ENCODE measurements at regions not wholly inside any gene's neighbourhood (a gene's known extent, or its start where the extent isn't known, plus 50 kb on each side); places are given as distances from the start of the nearest gene placed in this dataset.
"Not testable (repeated sequence)": the region's sequence is repeated elsewhere in the genome, so short reads cannot be mapped to it uniquely, and the experiment has no call there.

DNA sequence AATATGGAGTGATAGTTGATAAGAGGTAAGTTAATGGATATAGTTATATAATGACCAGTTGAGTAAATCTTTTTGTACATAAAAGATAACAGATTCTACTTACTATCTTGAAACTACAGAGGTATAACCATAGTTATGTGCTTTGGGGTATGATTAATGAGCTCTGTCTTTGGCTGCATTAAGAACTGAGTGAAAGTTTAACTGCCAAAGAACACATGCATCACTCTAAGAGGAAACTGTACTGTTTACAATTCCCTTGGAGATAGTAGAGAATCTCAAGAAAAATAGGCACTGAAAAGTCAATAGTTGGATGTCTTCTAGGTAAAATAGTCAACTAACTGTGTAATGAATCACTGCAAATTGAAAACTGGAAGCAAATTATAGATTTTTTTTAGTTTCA is 1129.5 kb downstream of the EPHA7 start:
- DNase-seq (ENCODE audit: low read depth in 2 of 2) = no peak

DNA sequence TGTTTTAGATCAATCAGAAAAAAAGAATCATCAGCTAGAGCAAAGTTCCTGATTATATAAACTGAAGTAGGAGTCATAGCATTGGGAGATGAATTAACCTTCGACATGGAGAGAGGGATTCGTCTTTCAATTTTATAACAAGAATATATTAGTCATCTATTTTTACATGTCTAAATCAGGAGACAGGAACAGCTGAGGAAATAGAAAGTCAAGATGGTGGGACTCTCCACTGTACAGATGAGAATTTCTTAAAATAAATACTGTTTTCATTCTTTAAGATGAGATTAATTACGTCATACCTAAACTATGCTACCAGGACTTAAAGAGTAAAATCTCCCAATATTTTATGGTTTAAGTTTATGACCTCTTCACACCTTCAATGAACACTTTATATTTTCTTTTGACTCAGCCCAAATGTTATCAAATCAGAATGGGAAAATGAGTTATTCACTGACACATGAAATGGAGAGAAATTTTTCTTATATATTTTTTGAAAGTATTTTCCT is 1137.7 kb downstream of the EPHA7 start:
- DNase-seq (ENCODE audit: low read depth in 2 of 2) = no peak

DNA sequence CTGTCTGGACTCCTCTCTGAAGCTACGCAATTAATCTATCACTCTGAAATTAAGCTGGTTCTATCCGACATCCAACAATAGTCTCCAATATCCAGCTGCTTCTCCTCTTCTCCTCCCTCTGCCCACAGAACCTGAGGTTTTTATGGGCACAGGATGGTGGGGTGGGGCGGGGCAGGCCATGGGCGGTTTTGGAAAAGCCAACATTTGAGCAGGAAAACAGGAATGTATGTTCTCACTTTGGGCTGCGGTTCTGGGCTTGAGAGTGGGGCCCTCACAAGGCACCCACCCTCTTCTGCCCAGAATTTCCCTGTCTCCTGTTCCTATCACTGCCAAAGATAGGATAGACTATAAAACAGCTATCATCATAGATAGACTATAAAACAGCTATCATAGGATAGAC is 1144.2 kb downstream of the EPHA7 start:
- no peak for DNase-seq (ENCODE audit: low read depth in 2 of 2)

DNA sequence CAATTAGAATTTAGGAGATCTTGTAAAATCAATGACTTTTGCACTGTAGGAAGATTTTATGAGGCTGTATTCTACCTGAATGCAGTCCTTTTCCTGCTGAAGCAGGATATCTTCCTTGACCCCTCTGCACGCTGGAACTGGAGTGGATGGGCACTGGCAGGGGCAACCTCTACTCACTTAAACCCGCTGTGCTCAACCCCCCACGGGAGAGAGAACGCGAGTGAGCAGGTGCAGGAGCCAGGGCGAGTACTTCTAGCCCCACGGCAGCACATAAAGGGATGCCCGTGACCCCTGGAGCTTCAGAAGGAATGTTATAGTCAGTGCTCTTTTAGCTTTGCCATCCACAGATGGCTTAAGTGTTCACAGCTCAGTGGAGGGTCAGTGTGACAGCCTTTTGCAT is 1144.8 kb downstream of the EPHA7 start:
- no peak for DNase-seq (ENCODE audit: low read depth in 2 of 2)

DNA sequence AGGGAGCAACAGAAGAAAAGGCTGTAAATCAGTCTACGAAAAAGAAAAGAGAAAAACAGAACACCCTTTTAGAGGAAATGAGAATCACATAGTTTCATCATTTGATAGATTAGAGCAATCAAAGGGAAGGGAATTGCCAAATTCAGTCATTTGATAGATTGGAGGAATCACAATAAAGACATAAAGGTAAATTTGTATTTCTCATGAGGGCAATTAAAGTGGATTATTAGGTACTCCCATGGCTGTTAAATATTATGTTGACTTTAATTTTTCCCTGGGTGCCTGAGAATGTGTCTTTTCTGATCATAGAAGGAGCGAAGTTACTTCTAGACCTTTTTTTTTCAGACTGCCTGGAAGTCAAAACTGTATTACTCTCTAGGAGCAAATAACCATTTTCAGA is 1145.7 kb downstream of the EPHA7 start:
- no peak for DNase-seq (ENCODE audit: low read depth in 2 of 2)

DNA sequence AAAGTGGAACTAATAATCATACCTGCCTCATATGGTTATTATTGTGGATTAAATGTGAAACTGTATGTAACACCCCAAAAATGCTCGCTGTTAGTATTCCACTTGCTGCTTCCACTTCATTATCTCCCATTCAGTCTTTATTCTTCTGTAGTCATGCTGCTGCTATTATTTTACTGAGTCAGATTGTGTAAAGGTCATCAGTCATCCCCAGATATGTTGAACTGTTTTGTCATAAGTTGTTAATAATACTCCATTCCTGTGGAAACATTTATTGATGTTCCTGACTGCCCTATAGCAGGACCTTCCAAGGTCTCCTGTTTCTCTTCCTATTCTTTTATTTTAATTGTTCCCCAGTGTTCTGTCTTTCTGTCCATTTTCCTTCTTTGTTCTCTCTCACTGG is 1148.3 kb downstream of the EPHA7 start:
- DNase-seq (ENCODE audit: low read depth in 2 of 2) = no peak

DNA sequence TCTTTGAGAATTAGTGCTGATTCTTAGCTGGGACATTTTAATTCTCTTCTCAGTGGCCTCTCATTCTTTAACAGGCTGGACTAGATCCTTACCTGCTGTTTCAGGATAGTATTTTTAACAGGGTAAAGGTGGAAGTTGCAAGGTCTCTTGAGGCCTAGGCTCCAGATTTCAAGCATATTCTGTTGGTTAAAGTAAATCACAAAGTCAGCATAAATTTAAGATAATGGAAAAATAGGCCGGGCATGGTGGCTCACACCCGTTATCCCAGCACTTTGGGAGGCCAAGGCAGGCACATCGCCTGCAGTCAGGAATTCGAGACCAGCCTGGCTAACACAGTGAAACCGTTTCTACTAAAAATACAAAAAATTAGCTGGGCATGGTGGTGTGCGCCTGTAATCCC is 1149.0 kb downstream of the EPHA7 start:
- DNase-seq (ENCODE audit: low read depth in 2 of 2) = no peak

DNA sequence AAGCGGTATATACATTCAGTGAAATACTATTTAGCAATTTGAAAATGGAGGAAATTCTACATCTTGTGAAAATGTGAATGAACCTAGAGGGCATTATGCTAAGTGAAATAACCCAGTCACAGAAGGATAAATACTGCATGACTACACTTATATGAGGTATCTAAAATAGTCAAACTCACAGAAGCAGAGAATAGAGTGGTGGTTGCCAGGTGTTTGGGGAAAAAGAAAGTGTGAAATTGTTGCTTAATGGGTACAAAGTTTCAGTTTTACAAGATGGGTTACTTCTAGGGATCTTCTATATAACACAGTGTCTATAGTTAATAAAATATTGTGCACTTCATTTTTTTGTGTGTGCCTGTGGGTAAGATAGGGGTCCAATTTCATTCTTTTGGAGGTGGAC is 1152.0 kb downstream of the EPHA7 start:
- no peak for DNase-seq (ENCODE audit: low read depth in 2 of 2)

DNA sequence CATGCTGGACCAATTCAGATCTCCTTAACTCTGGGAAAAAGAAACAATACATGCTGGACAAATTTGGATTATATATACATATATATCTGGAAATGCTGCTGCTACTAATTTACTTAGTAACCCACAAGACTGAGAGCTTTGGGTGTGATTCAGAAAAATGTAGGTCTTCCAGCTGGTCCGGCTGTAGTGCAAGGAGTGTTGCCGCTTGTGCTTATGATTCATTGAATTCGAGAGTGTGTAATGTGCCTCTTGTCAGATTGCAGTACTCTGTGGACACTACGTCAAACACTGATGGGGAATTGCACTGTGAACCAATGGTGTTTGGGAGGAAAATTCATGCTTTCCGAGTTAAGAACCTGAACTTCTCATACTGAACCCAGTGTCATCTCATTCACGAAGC is 1155.5 kb downstream of the EPHA7 start:
- DNase-seq (ENCODE audit: low read depth in 2 of 2) = no peak

DNA sequence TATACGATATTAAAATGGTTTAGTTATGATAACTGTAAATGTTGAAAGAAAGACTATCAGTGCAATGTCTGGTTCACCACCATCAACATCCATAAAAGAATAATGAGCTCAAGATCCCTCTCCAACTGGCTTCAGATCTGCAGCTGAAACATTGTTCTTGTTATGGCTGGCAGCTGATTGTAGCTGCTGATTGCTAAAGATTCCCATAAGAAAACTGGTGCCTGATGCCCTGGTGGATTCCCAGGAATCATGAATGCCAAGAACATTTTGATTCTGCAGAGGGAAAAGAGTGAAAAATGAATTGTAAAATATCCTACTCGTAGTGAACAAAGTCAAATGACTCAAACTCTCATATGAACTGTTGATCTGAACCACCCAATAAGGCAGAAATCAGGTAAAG is 1160.2 kb downstream of the EPHA7 start:
- DNase-seq (ENCODE audit: low read depth in 2 of 2) = no peak

DNA sequence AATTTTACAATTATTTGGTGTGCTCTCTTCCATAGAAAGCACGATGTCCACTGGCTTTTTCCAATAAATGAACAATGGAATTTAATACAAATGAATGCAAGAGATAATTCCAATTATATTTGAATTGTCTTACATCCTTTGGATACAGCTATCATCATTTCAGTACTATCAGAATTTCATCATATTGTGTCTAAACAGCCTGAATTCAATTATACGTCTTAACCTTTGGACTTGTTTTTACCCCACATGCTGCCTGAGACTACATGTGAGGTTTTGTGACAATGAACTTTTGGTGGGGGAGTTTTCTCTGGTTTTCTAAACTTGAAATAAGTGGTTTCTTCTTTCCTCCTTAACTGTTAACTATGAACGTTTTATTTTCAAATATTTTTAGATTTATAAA is 1176.0 kb downstream of the EPHA7 start:
- no peak for DNase-seq (ENCODE audit: low read depth in 2 of 2)

DNA sequence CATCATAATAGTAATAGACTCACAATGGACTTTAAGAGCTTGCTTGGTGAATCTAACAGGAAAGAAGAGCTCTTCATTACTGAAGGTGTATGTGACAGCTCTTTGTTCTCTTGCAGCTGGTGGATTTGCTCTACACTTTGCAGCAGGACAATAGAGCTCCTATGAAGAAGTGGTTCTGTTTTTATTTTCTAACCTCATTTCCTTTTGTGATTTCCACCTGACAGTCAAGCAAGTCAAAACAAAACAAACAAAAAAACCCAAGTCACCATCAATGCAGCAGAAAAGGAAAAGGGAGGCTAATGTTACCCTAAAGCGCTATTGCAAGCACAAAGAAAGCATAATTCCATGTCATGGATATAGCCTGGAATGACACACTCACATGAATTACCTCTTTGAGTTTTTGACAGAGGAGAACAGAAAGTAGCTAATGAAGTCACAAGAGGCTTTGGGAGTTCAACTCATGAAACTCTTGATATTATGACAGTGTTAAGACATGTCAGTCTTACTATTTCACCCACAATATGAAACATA is 1188.1 kb downstream of the EPHA7 start:
- DNase-seq (ENCODE audit: low read depth in 2 of 2) = no peak

DNA sequence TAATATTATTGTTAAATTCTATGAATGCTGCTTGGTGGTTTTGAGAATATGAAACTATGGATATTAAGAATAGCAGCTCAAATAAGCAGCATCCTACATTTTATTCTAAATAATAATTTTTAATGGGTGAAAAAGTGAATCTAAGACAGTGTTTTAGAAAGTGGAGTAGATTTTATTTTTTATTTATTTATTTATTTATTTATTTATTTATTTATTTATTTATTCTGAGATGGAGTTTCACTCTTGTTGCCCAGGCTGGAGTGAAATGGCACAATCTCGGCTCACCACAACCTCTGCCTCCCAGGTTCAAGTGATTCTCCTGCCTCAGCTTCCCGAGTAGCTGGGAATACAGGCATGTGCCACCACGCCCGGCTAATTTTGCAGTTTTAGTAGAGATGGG is 1199.4 kb downstream of the EPHA7 start:
- DNase-seq (ENCODE audit: low read depth in 2 of 2) = not testable (repeated sequence)

DNA sequence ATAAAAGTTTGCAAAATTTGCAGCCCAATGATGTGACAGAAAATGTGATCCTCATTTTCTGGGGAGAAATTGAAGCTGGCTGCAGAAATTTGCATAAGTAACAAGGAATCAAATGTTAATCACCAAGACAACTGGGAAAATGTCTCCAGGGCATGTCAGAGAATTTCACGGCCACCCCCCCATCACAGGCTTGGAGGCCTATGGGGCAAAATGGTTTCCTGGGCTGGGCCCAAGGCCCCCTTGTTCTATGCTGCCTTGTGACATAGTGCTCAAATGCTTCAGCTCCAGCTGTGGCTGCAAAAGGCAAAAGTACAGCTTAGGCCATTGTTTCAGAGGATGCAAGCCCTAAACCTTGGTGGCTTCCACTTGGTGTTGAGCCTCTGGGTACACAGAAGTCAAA is 1202.6 kb downstream of the EPHA7 start:
- no peak for DNase-seq (ENCODE audit: low read depth in 2 of 2)

DNA sequence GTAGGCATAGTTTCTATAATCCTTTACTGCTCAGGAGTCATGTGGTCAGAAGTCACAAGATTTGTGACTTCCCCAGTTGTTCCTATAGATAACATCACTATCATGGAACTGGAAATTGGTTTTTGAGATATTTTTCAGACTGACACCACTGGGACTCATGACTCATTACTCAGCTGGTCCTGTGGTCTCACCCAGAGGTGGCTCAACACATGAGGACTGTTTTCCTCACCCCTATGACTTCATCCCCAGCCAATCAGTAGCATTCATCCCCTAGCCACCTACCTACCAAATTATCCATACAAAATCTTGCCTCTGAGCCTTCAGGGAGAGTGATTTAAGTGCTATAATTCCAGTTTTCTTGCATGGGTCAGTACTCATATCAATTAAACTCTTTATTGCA is 1217.7 kb downstream of the EPHA7 start:
- DNase-seq (ENCODE audit: low read depth in 2 of 2) = no peak

DNA sequence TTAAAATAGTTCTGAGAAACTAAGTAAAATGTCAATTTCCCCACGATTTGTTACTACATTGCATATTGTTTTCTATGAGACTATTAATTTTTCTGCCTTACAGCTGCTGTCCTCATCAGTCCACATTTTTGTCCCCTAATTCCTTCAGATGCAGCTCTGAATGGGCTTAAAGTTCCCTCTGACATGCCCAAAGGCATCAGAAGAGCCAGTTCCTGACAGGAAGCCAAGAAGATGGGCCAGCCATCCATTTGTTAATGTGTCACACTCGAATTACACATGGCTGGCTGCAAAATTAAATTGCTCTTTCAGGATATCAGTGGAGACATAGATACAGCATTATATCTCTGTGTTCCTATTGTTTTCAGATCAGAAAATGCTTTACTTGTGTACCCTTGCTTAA is 1223.0 kb downstream of the EPHA7 start:
- DNase-seq (ENCODE audit: low read depth in 2 of 2) = no peak

DNA sequence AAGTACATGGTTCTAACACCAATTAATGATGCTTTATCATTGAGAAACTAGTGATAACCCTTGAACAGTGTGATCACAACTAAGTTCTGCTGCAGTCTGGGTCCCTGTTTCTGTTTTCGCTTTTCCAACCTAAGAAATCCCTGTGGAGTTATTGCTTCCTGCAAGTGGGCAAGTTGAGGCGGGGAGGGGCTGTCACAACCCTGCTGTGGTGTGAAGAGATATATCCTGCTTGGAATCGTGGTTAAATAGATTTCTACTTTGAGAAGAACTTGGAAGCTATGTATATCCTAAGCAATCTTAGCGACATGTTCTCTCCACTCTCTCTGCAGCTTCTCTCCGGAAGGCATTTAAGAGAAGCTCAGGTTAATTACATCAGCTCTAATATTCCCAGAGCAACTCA is 1223.6 kb downstream of the EPHA7 start:
- no peak for DNase-seq (ENCODE audit: low read depth in 2 of 2)

DNA sequence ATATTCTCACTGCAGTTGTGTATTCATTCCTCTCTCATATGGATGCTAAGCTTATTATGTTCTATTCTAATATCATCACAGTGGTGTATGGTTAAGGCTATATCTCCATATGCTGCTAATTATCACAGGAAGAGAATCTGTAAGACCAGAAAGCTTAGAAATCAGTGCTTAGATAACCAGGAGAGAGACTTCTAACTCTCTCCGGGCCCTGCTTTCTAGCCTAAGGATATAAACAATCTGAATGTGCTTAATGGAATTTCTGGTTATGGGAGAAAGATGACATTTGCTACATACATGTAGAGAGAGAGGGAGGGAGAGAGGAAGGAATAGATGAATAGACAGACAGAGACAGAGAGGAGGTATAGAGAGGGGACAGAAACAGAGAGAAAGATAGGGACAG is 1231.3 kb downstream of the EPHA7 start:
- DNase-seq (ENCODE audit: low read depth in 2 of 2) = no peak

DNA sequence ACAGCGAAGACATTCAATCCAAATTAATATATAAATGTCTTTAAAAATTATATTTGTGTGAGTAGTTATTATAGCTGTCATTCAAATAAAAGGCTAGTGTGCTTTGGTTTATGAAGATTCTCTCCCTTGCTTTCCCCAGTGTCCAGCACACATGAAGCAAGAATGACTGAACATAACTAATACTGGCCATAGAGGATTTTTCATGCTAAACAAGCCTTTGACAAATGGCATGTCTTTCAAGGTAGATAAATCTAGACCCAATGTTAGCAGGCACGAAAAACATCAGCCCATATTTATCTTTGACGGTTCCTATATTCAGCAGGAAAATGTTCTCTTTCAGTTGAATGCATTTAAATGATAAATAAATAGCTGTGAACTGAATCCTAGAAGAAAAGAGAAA is 1234.4 kb downstream of the EPHA7 start:
- DNase-seq (ENCODE audit: low read depth in 2 of 2) = no peak

DNA sequence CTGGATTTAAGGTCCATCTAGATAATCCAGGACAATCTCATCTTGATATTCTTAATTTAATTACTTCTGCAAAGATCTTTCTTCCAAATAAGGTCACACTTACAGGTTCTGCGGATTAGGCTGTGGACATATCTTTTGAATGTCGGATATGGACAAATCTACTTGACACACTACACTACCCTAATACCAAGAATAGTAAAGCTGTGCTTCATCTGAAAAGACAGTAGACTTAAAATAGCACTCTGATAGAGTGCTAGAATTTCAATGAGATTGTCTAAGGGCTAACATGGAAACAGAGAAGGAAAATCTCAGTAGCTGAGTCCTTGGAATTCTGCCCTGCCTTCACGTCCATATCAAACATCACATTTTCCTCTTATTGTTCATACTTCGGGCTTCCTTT is 1238.0 kb downstream of the EPHA7 start:
- no peak for DNase-seq (ENCODE audit: low read depth in 2 of 2)

DNA sequence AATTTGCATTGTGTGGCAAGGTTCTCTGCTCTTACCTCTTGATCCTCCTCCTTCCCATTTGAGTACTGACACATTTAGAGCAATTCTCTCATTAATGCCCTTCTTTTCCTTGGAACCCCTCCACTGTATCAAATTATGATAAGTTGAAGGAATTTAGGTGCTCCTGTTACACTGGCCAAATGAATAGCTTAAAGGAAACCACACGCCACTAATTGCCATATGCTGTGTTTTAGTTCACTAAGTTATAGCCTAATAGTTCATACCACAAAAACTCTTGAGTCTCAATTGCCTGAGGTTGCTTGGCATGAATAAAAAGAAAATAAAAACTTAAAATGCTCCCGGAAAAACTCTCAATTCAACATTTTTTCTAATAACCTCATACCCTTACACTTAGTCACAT is 1239.3 kb downstream of the EPHA7 start:
- no peak for DNase-seq (ENCODE audit: low read depth in 2 of 2)

DNA sequence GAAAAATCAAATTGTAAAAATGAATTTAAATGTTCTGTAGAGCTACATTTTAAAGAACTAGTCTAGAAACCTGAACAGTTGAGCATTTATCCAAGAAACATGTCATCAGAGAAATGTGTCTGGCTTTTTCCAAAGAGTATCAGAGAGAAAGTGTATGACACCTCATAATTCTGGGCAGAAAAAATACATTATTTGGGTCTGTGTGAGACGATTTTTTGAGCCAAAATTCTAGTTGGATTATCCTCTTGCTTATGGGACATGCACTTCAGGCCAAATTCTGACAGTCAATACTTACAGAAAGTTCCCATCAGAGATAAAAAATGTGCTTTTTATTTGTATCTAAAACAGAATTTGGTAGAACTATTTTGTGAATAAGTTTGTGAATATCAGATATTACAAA is 1242.7 kb downstream of the EPHA7 start:
- no peak for DNase-seq (ENCODE audit: low read depth in 2 of 2)

DNA sequence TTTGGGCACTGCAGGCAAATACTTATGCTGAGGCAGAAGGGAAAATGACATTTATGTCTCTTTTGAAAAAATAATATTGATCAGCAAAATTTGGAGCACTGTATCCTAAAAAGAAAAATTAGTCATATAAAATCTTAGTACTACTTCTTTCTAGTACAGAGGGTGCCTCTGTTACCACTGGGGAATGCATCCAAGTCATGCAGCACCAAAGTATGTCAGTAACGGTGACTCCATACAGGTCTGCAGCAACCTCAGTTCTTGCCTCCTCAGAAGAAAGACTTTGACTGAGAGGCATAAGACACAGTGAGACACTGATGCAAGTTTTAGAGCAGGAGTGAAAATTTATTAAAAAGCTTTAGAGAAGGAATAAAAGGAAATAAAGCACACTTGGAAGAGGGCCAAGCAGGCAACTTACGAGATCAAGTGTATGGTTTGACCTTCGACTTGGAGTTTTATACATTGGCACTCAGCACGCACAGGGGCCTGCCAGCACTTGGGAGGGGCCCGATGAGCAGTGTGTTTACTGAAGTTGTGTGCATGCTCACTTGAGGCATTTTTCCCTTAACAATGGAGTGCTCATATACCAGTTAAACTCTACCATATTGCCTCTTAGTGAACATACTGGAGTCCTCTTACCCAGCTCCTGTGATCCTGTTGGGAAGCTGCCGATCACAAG is 1244.8 kb downstream of the EPHA7 start:
- no peak for DNase-seq (ENCODE audit: low read depth in 2 of 2)

DNA sequence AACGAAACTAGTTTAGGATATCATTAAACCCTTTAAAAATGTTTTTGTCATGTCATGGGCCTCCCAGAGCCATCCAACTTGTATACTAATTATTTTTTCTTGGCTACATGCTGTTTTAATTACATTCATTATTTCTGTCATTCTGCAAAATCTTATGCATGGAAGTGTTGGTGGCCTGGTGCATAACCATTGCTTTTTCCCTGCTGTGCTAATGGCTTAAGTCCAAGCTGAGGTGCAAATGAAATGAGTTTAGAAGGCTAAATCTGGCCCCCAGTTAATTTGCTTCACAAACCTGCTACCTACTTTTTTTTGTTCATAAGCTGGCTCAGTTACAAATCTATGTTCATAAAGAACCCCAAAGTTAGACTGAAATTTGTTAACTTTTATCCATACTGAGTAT is 1249.9 kb downstream of the EPHA7 start:
- DNase-seq (ENCODE audit: low read depth in 2 of 2) = no peak
